A673 (cell line): ENCODE measurements at regions not wholly inside any gene's neighbourhood (a gene's known extent, or its start where the extent isn't known, plus 50 kb on each side); places are given as distances from the start of the nearest gene placed in this dataset.

Experiments used
- CTCF ChIP-seq: fragments of 300-800, 200-600 bp; sonication (generic); conservative IDR thresholded peaks from 2 replicates; pipeline ENCODE4 v1.5.1; 2017; ENCODE audit warnings: low read depth, mild to moderate bottlenecking, antibody characterized with exemption, low read length, moderate library complexity, mixed read lengths
- EZH2 ChIP-seq: fragments of 200-600 bp; sonication (generic); IDR thresholded peaks from 2 replicates; pipeline ENCODE4 v1.6.1; 2017; ENCODE audit warnings: borderline replicate concordance, low read depth, mild to moderate bottlenecking, mixed read lengths, antibody characterized with exemption, low read length; ENCODE audit not compliant: poor library complexity, severe bottlenecking

- no peak for TF ChIP-seq CTCF
- TF ChIP-seq EZH2 = no peak
Observed at GRCh38 chr4:147163311-147163710, 217.6 kb upstream of the TTC29 start.
